Adrenal gland (tissue), 5 donors: ENCODE measurements at regions not wholly inside any gene's neighbourhood (a gene's known extent, or its start where the extent isn't known, plus 50 kb on each side); places are given as distances from the start of the nearest gene placed in this dataset.

ENCODE experiments used
- POLR2A ChIP-seq, 2 donors: fragments of 450-650 bp; IDR thresholded peaks; one replicate each; pipeline ENCODE4 v1.6.1; 2017; ENCODE audit warnings: antibody characterized with exemption in 2 of 2, mild to moderate bottlenecking in 2 of 2, moderate library complexity in 1 of 2
- TF ChIP-seq, protein P1 (sequence below), 6 experiments: fragments of 450-650 bp in 4 of 6; fragments of 200-600 bp in 2 of 6; sonication (generic) in 1 of 6; IDR thresholded peaks; 1 replicate in 5 of 6; 2 replicates in 1 of 6; pipeline versions ENCODE4 v1.5.1 to v1.8.0; 2016 to 2021; ENCODE audit warnings: antibody characterized with exemption in 6 of 6, mild to moderate bottlenecking in 2 of 6, moderate library complexity in 1 of 6
- donor health status: DM: no; HTN: no; CAD: no.

GRCh38 chr11:10381736-10382135 lies 73.3 kb upstream of the AMPD3 start:
- TF ChIP-seq, protein P1, sequence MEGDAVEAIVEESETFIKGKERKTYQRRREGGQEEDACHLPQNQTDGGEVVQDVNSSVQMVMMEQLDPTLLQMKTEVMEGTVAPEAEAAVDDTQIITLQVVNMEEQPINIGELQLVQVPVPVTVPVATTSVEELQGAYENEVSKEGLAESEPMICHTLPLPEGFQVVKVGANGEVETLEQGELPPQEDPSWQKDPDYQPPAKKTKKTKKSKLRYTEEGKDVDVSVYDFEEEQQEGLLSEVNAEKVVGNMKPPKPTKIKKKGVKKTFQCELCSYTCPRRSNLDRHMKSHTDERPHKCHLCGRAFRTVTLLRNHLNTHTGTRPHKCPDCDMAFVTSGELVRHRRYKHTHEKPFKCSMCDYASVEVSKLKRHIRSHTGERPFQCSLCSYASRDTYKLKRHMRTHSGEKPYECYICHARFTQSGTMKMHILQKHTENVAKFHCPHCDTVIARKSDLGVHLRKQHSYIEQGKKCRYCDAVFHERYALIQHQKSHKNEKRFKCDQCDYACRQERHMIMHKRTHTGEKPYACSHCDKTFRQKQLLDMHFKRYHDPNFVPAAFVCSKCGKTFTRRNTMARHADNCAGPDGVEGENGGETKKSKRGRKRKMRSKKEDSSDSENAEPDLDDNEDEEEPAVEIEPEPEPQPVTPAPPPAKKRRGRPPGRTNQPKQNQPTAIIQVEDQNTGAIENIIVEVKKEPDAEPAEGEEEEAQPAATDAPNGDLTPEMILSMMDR (IDR thresholded peaks at IDR 0.05), result no peak
- TF ChIP-seq POLR2A (IDR thresholded peaks at IDR 0.05), result no peak
